ENCODE measurements at regions not wholly inside any gene's neighbourhood (a gene's known extent, or its start where the extent isn't known, plus 50 kb on each side); places are given as distances from the start of the nearest gene placed in this dataset.

GRCh38 chrX:150062292-150063137 is 124.2 kb upstream of the EOLA2 start:
- H3K27ac ChIP-seq (ENCODE audit: low read depth in 1 of 3, low read length in 2 of 3) = no peak overlapping the region
- no peaks in the 10 kb centered on the region for H3K9me3 ChIP-seq (ENCODE audit: control insufficient read depth in 2 of 2, insufficient read depth in 1 of 2, low read depth in 1 of 2, low read length in 1 of 2)
- H3K4me3 ChIP-seq (ENCODE audit: low read depth in 1 of 3, low read length in 3 of 3) = no peak overlapping the region
- no peaks in the 10 kb centered on the region for H3K36me3 ChIP-seq (ENCODE audit: control insufficient read depth in 3 of 3, insufficient read depth in 2 of 3, low read depth in 1 of 3, low read length in 3 of 3)
- 41 to 66% (median 48%) methylated on average over 8 of the region's 8 CpGs for WGBS, 3 donors
- FAIRE-seq (no peak), DNase-seq (peak; percentile 1 to 3)
- H3K27me3 ChIP-seq (ENCODE audit: control insufficient read depth in 3 of 3, insufficient read depth in 3 of 3, low read length in 3 of 3) = no peaks in the 10 kb centered on the region
- no peaks in the 10 kb centered on the region for H3K4me1 ChIP-seq (ENCODE audit: control insufficient read depth in 3 of 3, insufficient read depth in 2 of 3, low read depth in 1 of 3, low read length in 2 of 3)

- Histone ChIP-seq H3K27ac (ENCODE audit: low read depth in 1 of 3, low read length in 2 of 3) (no peak overlapping the region), H3K4me1 (ENCODE audit: control insufficient read depth in 3 of 3, insufficient read depth in 2 of 3, low read depth in 1 of 3, low read length in 2 of 3) (no peaks in the 10 kb centered on the region), H3K27me3 (ENCODE audit: control insufficient read depth in 3 of 3, insufficient read depth in 3 of 3, low read length in 3 of 3) (no peaks in the 10 kb centered on the region), H3K4me3 (ENCODE audit: low read depth in 1 of 3, low read length in 3 of 3) (no peak overlapping the region), H3K9me3 (ENCODE audit: control insufficient read depth in 2 of 2, insufficient read depth in 1 of 2, low read depth in 1 of 2, low read length in 1 of 2) (no peaks in the 10 kb centered on the region), H3K36me3 (ENCODE audit: control insufficient read depth in 3 of 3, insufficient read depth in 2 of 3, low read depth in 1 of 3, low read length in 3 of 3) (no peaks in the 10 kb centered on the region)
- FAIRE-seq (no peak), DNase-seq (no peak)
These were observed 124.8 kb upstream of the EOLA2 start for GRCh38 chrX:150063138-150063518.

- Histone ChIP-seq H3K4me3 (ENCODE audit: low read depth in 1 of 3, low read length in 3 of 3) (no peak overlapping the region), H3K9me3 (ENCODE audit: control insufficient read depth in 2 of 2, insufficient read depth in 1 of 2, low read depth in 1 of 2, low read length in 1 of 2) (no peaks in the 10 kb centered on the region), H3K27me3 (ENCODE audit: control insufficient read depth in 3 of 3, insufficient read depth in 3 of 3, low read length in 3 of 3) (no peaks in the 10 kb centered on the region), H3K36me3 (ENCODE audit: control insufficient read depth in 3 of 3, insufficient read depth in 2 of 3, low read depth in 1 of 3, low read length in 3 of 3) (no peaks in the 10 kb centered on the region), H3K4me1 (ENCODE audit: control insufficient read depth in 3 of 3, insufficient read depth in 2 of 3, low read depth in 1 of 3, low read length in 2 of 3) (no peaks in the 10 kb centered on the region), H3K27ac (ENCODE audit: low read depth in 1 of 3, low read length in 2 of 3) (no peak overlapping the region)
- WGBS, 3 donors = 68 to 80% (median 68%) methylated on average over 5 of the region's 5 CpGs
- DNase-seq = peak in 1 of 2 donors; percentile 13
- no peak for FAIRE-seq
These were observed 125.4 kb upstream of the EOLA2 start for GRCh38 chrX:150063674-150064073.

GRCh38 chrX:150074175-150074574 is 135.9 kb upstream of the EOLA2 start:
- no peaks in the 10 kb centered on the region for H3K4me1 ChIP-seq (ENCODE audit: control insufficient read depth in 3 of 3, insufficient read depth in 2 of 3, low read depth in 1 of 3, low read length in 2 of 3)
- H3K36me3 ChIP-seq (ENCODE audit: control insufficient read depth in 3 of 3, insufficient read depth in 2 of 3, low read depth in 1 of 3, low read length in 3 of 3) = no peaks in the 10 kb centered on the region
- H3K9me3 ChIP-seq (ENCODE audit: control insufficient read depth in 2 of 2, insufficient read depth in 1 of 2, low read depth in 1 of 2, low read length in 1 of 2) = no peaks in the 10 kb centered on the region
- H3K4me3 ChIP-seq (ENCODE audit: low read depth in 1 of 3, low read length in 3 of 3) = no peak overlapping the region
- 71 to 98% (median 77%) methylated on average over 1 of the region's 1 CpG for WGBS, 3 donors
- FAIRE-seq (no peak), DNase-seq (no peak)
- H3K27ac ChIP-seq (ENCODE audit: low read depth in 1 of 3, low read length in 2 of 3) = no peak overlapping the region
- no peaks in the 10 kb centered on the region for H3K27me3 ChIP-seq (ENCODE audit: control insufficient read depth in 3 of 3, insufficient read depth in 3 of 3, low read length in 3 of 3)

- FAIRE-seq (no peak), DNase-seq (no peak)
- Histone ChIP-seq H3K9me3 (ENCODE audit: control insufficient read depth in 2 of 2, insufficient read depth in 1 of 2, low read depth in 1 of 2, low read length in 1 of 2) (no peaks in the 10 kb centered on the region), H3K4me3 (ENCODE audit: low read depth in 1 of 3, low read length in 3 of 3) (no peak overlapping the region), H3K36me3 (ENCODE audit: control insufficient read depth in 3 of 3, insufficient read depth in 2 of 3, low read depth in 1 of 3, low read length in 3 of 3) (no peaks in the 10 kb centered on the region), H3K4me1 (ENCODE audit: control insufficient read depth in 3 of 3, insufficient read depth in 2 of 3, low read depth in 1 of 3, low read length in 2 of 3) (no peaks in the 10 kb centered on the region), H3K27ac (ENCODE audit: low read depth in 1 of 3, low read length in 2 of 3) (no peak overlapping the region), H3K27me3 (ENCODE audit: control insufficient read depth in 3 of 3, insufficient read depth in 3 of 3, low read length in 3 of 3) (no peaks in the 10 kb centered on the region)
- WGBS, 3 donors = 64 to 72% (median 64%) methylated on average over 2 of the region's 2 CpGs
These were observed 142.2 kb upstream of the EOLA2 start for GRCh38 chrX:150080497-150080896.

GRCh38 chrX:150081076-150081475 is 142.8 kb upstream of the EOLA2 start:
- WGBS, 3 donors = 69 to 91% (median 83%) methylated on average over 3 of the region's 3 CpGs
- Histone ChIP-seq H3K36me3 (ENCODE audit: control insufficient read depth in 3 of 3, insufficient read depth in 2 of 3, low read depth in 1 of 3, low read length in 3 of 3) (no peaks in the 10 kb centered on the region), H3K4me3 (ENCODE audit: low read depth in 1 of 3, low read length in 3 of 3) (no peak overlapping the region), H3K27ac (ENCODE audit: low read depth in 1 of 3, low read length in 2 of 3) (no peak overlapping the region), H3K9me3 (ENCODE audit: control insufficient read depth in 2 of 2, insufficient read depth in 1 of 2, low read depth in 1 of 2, low read length in 1 of 2) (no peaks in the 10 kb centered on the region), H3K27me3 (ENCODE audit: control insufficient read depth in 3 of 3, insufficient read depth in 3 of 3, low read length in 3 of 3) (no peaks in the 10 kb centered on the region), H3K4me1 (ENCODE audit: control insufficient read depth in 3 of 3, insufficient read depth in 2 of 3, low read depth in 1 of 3, low read length in 2 of 3) (no peaks in the 10 kb centered on the region)
- no peak for DNase-seq
- FAIRE-seq = no peak

- Histone ChIP-seq H3K4me1 (ENCODE audit: control insufficient read depth in 3 of 3, insufficient read depth in 2 of 3, low read depth in 1 of 3, low read length in 2 of 3) (no peaks in the 10 kb centered on the region), H3K4me3 (ENCODE audit: low read depth in 1 of 3, low read length in 3 of 3) (no peak overlapping the region), H3K27ac (ENCODE audit: low read depth in 1 of 3, low read length in 2 of 3) (no peak overlapping the region), H3K36me3 (ENCODE audit: control insufficient read depth in 3 of 3, insufficient read depth in 2 of 3, low read depth in 1 of 3, low read length in 3 of 3) (no peaks in the 10 kb centered on the region), H3K27me3 (ENCODE audit: control insufficient read depth in 3 of 3, insufficient read depth in 3 of 3, low read length in 3 of 3) (no peaks in the 10 kb centered on the region), H3K9me3 (ENCODE audit: control insufficient read depth in 2 of 2, insufficient read depth in 1 of 2, low read depth in 1 of 2, low read length in 1 of 2) (no peaks in the 10 kb centered on the region)
- FAIRE-seq (no peak), DNase-seq (no peak)
- 66 to 80% (median 75%) methylated on average over 5 of the region's 5 CpGs for WGBS, 3 donors
These were observed 146.4 kb upstream of the EOLA2 start for GRCh38 chrX:150084496-150085229.

- Histone ChIP-seq H3K9me3 (ENCODE audit: control insufficient read depth in 2 of 2, insufficient read depth in 1 of 2, low read depth in 1 of 2, low read length in 1 of 2) (no peaks in the 10 kb centered on the region), H3K4me3 (ENCODE audit: low read depth in 1 of 3, low read length in 3 of 3) (no peak overlapping the region), H3K36me3 (ENCODE audit: control insufficient read depth in 3 of 3, insufficient read depth in 2 of 3, low read depth in 1 of 3, low read length in 3 of 3) (no peaks in the 10 kb centered on the region), H3K4me1 (ENCODE audit: control insufficient read depth in 3 of 3, insufficient read depth in 2 of 3, low read depth in 1 of 3, low read length in 2 of 3) (no peaks in the 10 kb centered on the region), H3K27ac (ENCODE audit: low read depth in 1 of 3, low read length in 2 of 3) (no peak overlapping the region), H3K27me3 (ENCODE audit: control insufficient read depth in 3 of 3, insufficient read depth in 3 of 3, low read length in 3 of 3) (no peaks in the 10 kb centered on the region)
- no peak for DNase-seq
- 17 to 58% (median 50%) methylated on average over 1 of the region's 1 CpG for WGBS, 3 donors
- no peak for FAIRE-seq
These were observed 147.6 kb upstream of the EOLA2 start for GRCh38 chrX:150085881-150086280.

Measured in small intestine (tissue), 7 donors.